ENCODE measurements at regions not wholly inside any gene's neighbourhood (a gene's known extent, or its start where the extent isn't known, plus 50 kb on each side); places are given as distances from the start of the nearest gene placed in this dataset.

GRCh38 chr5:60387051-60387440 lies 312.9 kb downstream of the DEPDC1B start:
- TF ChIP-seq, protein P1, sequence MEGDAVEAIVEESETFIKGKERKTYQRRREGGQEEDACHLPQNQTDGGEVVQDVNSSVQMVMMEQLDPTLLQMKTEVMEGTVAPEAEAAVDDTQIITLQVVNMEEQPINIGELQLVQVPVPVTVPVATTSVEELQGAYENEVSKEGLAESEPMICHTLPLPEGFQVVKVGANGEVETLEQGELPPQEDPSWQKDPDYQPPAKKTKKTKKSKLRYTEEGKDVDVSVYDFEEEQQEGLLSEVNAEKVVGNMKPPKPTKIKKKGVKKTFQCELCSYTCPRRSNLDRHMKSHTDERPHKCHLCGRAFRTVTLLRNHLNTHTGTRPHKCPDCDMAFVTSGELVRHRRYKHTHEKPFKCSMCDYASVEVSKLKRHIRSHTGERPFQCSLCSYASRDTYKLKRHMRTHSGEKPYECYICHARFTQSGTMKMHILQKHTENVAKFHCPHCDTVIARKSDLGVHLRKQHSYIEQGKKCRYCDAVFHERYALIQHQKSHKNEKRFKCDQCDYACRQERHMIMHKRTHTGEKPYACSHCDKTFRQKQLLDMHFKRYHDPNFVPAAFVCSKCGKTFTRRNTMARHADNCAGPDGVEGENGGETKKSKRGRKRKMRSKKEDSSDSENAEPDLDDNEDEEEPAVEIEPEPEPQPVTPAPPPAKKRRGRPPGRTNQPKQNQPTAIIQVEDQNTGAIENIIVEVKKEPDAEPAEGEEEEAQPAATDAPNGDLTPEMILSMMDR (IDR thresholded peaks at IDR 0.05) = no peak
- TF ChIP-seq POLR2A (IDR thresholded peaks at IDR 0.05) = no peak
